Rectal smooth muscle tissue (tissue), 1 donor: ENCODE measurements at regions not wholly inside any gene's neighbourhood (a gene's known extent, or its start where the extent isn't known, plus 50 kb on each side); places are given as distances from the start of the nearest gene placed in this dataset.

ENCODE experiments used
- H3K27ac ChIP-seq: one replicate; pipeline ENCODE4 v1.7.0; 2013; ENCODE audit warnings: low read depth, low read length, inconsistent platforms
- H3K27me3 ChIP-seq: one replicate; pipeline ENCODE4 v1.7.0; 2013; ENCODE audit warnings: low read length; ENCODE audit not compliant: control insufficient read depth, insufficient read depth
- H3K36me3 ChIP-seq: one replicate; pipeline ENCODE4 v1.7.0; 2013; ENCODE audit warnings: low read length; ENCODE audit not compliant: control insufficient read depth, insufficient read depth
- H3K4me1 ChIP-seq: one replicate; pipeline ENCODE4 v1.7.0; 2013; ENCODE audit warnings: low read length; ENCODE audit not compliant: control insufficient read depth, insufficient read depth
- H3K4me3 ChIP-seq: one replicate; pipeline ENCODE4 v1.7.0; 2013; ENCODE audit warnings: low read length
- H3K9ac ChIP-seq: one replicate; pipeline ENCODE4 v1.7.0; 2013; ENCODE audit warnings: low read length

- Histone ChIP-seq H3K27ac (no peak overlapping the region), H3K36me3 (no peaks in the 10 kb centered on the region), H3K4me1 (no peaks in the 10 kb centered on the region), H3K27me3 (no peaks in the 10 kb centered on the region), H3K4me3 (no peak overlapping the region), H3K9ac (no peak overlapping the region)
Measured at GRCh38 chr4:187160486-187160885, 436.8 kb upstream of the FAT1 start.

GRCh38 chr4:187166886-187167512, 443.3 kb upstream of the FAT1 start:
- no peaks in the 10 kb centered on the region for H3K36me3 ChIP-seq
- H3K4me1 ChIP-seq, result no peaks in the 10 kb centered on the region
- H3K9ac ChIP-seq, result no peak overlapping the region
- H3K4me3 ChIP-seq, result no peak overlapping the region
- no peaks in the 10 kb centered on the region for H3K27me3 ChIP-seq
- no peak overlapping the region for H3K27ac ChIP-seq

DNA sequence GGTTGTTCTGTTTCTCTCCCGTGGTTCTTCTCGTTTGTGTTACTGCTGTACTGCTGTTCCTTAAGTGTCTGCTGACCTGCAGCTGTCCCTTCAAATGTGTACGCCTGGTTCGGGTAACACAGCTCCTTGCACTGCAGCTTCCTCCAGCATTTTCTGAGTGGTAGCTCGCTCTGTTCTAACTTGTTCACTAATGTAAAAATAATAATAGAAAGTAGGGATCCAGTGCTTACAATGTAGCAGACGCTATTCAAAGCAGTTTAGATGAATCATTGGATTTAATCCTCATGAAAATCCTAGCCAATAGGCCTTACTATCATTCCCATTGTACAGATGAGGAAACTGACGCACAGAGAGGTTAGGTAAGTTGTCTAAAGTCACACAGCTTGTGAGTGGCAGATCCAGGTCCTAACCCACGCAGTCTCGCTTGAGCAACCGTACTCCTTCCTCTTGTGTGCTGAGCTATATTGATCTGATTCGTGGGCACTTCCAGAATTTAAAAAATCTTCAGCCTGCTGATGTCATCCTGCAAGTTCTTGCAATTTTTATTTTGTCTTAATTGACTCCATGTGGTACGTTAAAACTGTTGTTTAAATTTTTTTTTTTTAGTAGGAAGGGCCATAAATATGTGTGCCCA, 448.2 kb upstream of the FAT1 start:
- Histone ChIP-seq H3K4me3 (no peak overlapping the region), H3K36me3 (no peaks in the 10 kb centered on the region), H3K4me1 (no peaks in the 10 kb centered on the region), H3K9ac (no peak overlapping the region), H3K27me3 (no peaks in the 10 kb centered on the region), H3K27ac (no peak overlapping the region)

- Histone ChIP-seq H3K4me3 (no peak overlapping the region), H3K36me3 (no peaks in the 10 kb centered on the region), H3K4me1 (no peaks in the 10 kb centered on the region), H3K27ac (no peak overlapping the region), H3K9ac (no peak overlapping the region), H3K27me3 (no peaks in the 10 kb centered on the region)
Measured at GRCh38 chr4:187172340-187172761, 448.7 kb upstream of the FAT1 start.

DNA sequence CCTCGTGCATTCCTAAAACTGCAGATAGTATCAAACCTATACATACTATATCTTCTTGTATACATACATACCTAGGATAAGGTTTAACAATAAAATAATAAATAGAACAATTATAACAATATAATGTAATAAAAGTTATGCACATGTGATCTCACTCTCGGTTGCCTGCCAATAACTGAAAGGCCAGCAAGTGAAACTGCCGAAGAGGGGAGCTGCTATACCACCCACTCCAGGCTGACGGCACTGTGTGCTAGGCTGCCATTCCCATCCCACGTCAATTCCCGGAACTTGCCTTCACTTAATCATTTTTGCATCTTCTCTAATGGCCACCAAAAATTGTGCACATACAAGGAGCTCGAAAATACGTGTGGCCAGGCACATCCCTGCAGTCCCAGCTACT, 451.1 kb upstream of the FAT1 start:
- Histone ChIP-seq H3K9ac (no peak overlapping the region), H3K36me3 (no peaks in the 10 kb centered on the region), H3K27me3 (no peaks in the 10 kb centered on the region), H3K27ac (no peak overlapping the region), H3K4me3 (no peak overlapping the region), H3K4me1 (no peaks in the 10 kb centered on the region)

DNA sequence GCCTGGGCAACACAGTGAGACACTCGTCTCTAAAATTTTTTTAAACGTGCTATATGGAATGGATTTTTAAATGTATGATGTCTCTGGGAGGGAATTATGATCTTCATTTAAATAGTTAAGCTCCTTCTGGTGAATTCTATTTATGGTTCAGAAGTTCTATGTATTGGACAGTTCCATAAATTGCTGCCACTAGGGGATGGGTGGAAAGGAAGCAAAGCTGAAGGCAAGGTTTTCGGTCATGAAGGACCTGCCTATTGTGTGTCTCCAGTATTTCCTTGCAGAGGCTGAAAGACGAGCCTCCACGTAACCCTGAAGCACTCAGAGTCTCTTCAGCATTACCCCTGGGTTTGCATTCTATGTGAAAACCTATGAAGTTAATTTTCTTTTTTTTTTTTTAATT, 451.5 kb upstream of the FAT1 start:
- H3K27me3 ChIP-seq, result no peaks in the 10 kb centered on the region
- H3K4me1 ChIP-seq, result no peaks in the 10 kb centered on the region
- H3K9ac ChIP-seq, result no peak overlapping the region
- H3K27ac ChIP-seq, result no peak overlapping the region
- H3K4me3 ChIP-seq, result no peak overlapping the region
- H3K36me3 ChIP-seq, result no peaks in the 10 kb centered on the region

- Histone ChIP-seq H3K36me3 (no peaks in the 10 kb centered on the region), H3K4me3 (no peak overlapping the region), H3K27ac (no peak overlapping the region), H3K27me3 (no peaks in the 10 kb centered on the region), H3K4me1 (no peaks in the 10 kb centered on the region), H3K9ac (no peak overlapping the region)
Measured at GRCh38 chr4:187176261-187176910, 452.7 kb upstream of the FAT1 start.

DNA sequence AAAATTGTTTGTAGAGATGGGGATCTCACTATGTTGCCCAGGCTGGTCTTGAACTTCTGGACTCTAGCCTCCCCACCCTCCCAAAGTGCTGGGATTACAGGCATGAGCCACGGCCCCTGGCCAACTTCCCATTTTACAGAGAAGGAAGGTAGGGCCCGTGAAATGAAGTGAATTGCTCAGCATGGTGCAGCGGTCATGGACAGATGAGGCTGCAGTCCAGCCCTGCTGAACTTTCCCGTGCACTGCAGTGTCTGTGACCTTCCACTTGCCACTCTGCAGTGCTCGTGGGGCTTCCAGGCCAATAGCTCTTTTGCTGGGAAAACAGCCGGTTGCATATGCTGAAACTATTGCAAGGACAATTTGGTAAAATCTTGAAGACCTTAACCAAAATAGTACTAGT, 454.4 kb upstream of the FAT1 start:
- Histone ChIP-seq H3K27ac (no peak overlapping the region), H3K4me1 (no peaks in the 10 kb centered on the region), H3K4me3 (no peak overlapping the region), H3K27me3 (no peaks in the 10 kb centered on the region), H3K9ac (no peak overlapping the region), H3K36me3 (no peaks in the 10 kb centered on the region)

GRCh38 chr4:187178587-187178986, 454.9 kb upstream of the FAT1 start:
- H3K27ac ChIP-seq, result no peak overlapping the region
- H3K4me3 ChIP-seq, result no peak overlapping the region
- H3K9ac ChIP-seq, result no peak overlapping the region
- H3K27me3 ChIP-seq, result no peaks in the 10 kb centered on the region
- H3K4me1 ChIP-seq, result no peaks in the 10 kb centered on the region
- H3K36me3 ChIP-seq, result no peaks in the 10 kb centered on the region

DNA sequence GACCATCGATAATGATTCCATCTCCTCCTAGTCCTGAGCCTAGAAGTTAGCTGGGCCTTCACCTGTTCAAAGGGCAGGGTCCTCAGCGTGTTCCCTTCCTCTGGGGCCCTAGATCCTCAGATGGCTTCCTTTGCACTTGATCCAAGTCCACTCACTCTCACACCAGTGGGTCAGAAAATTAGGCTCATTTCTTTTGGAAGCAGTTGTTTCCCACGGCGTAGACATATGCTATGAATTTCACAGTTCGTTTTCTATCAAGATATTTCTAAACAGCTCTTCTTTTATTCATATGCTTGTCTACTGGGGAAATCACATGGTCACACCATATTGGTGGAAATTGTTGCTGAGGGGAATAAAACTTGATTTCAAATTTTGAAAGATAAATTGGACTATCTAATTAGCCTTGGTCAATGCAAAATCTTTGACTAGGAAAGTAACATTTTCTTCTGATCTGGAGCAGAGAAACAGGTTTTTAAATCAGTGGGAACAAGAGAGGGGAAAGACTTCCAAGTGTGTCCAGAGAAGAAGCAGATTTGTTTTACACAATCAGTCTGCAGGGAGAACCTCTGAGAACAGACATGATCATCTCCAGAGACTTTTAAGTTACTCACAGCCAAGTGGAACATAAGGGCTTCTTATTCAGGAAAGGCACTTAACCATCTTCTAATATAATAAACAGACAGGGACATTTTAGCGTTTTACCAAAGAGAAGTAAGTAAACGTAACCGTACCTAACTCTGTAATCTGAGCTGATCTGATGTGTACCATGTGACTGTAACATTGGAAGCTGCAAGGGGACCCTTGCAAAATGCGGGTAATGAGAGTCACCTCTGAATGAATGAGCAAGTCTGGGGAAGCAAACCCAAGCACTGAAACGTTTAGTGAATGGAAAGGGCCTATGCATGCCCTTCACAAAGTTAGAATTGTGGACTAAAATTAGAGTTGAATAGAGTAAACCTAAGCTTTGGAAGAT, 455.7 kb upstream of the FAT1 start:
- Histone ChIP-seq H3K27me3 (no peaks in the 10 kb centered on the region), H3K36me3 (no peaks in the 10 kb centered on the region), H3K4me1 (no peaks in the 10 kb centered on the region), H3K4me3 (no peak overlapping the region), H3K27ac (no peak overlapping the region), H3K9ac (no peak overlapping the region)

DNA sequence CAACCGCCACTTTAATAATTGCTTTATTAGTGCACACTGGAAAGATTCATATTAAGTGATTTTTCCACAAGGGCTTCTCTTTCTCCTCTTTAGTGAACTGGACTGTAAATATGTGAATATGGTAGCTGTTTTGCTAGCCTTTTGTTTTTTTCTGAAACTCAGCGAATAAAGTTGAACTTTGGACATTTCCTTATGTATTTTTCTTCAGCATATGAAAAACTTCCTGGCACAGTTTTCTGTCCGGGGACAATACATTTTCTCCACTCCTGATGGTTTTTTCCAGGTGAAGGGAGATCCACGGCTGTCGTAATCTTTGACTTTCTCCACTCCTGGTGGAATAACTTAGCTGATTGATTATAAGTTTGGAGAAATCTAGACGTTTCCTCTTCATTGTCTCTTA, 457.4 kb upstream of the FAT1 start:
- no peak overlapping the region for H3K27ac ChIP-seq
- no peak overlapping the region for H3K4me3 ChIP-seq
- H3K4me1 ChIP-seq, result no peaks in the 10 kb centered on the region
- no peaks in the 10 kb centered on the region for H3K27me3 ChIP-seq
- no peak overlapping the region for H3K9ac ChIP-seq
- H3K36me3 ChIP-seq, result no peaks in the 10 kb centered on the region

DNA sequence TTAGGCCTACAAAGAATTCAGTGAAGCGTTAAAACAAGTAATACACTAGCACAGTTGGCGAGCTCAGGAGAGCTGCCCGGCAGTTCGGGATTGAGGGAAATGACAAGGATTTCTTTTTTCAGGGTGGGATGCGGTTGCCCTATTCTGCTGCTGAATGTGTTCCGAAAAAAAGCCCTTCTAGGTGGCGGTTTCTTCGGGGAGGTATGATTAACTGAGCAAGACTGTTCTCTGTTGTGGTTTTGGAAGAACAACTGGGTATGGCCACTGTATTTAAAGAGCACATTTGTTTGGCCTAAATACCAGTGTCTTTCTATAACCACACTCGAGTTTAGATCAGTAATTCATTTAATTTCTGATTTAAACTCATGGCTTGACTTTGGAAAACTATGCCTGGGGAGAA, 459.7 kb upstream of the FAT1 start:
- Histone ChIP-seq H3K9ac (no peak overlapping the region), H3K27me3 (no peaks in the 10 kb centered on the region), H3K27ac (no peak overlapping the region), H3K36me3 (no peaks in the 10 kb centered on the region), H3K4me3 (no peak overlapping the region), H3K4me1 (no peaks in the 10 kb centered on the region)
